ENCODE measurements at regions not wholly inside any gene's neighbourhood (a gene's known extent, or its start where the extent isn't known, plus 50 kb on each side); places are given as distances from the start of the nearest gene placed in this dataset.

GRCh38 chr3:41060106-41060505 is 139.2 kb upstream of the CTNNB1 start:
- no peak for DNase-seq

GRCh38 chr3:41064070-41064469 is 135.2 kb upstream of the CTNNB1 start:
- DNase-seq: no peak

- DNase-seq: no peak
Measured at GRCh38 chr3:41064526-41064925, 134.8 kb upstream of the CTNNB1 start.

- no peak for DNase-seq
Measured at GRCh38 chr3:41065340-41065739, 134.0 kb upstream of the CTNNB1 start.

GRCh38 chr3:41073190-41073589 is 126.1 kb upstream of the CTNNB1 start:
- no peak for DNase-seq

DNA sequence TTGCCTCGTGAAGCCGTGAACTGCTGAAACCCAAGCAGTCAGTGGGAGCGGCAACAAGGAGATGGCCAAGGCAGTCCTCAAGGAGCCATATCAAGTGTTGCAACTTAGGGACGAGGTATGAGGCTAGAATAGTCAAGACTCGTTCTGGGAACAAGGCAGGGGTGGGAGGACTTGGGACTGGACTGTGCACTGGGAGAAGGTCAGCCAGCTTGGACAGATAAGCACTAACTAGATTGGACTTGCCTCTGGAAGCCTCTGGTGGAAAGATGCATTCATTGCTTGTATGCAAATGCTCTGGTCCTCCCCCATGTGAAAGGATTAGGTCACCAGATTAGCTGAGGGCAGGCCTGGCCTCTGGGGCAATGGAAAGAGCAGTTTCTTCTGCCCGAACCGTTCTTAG is 123.3 kb upstream of the CTNNB1 start:
- no peak for DNase-seq

DNA sequence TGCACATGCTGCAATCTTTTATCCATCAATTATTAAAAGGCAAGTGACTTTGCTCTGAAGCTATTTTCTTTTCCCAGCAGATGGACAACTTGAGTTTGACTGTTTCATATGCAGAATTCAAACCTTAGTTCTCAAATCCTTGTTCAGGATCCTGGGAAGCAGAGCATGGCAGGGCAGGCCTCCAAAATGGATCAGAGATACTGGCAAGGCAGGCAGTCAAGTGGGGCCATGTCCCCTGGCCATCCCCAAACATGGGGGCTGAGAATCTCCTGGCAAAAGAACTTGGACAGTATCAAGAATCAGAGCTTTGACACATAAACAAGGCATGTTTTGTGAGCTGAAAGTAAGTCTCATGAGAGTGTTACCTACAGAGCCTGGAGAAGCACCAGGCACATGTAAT is 122.9 kb upstream of the CTNNB1 start:
- no peak for DNase-seq

GRCh38 chr3:41080141-41080540 is 119.2 kb upstream of the CTNNB1 start:
- DNase-seq: no peak

GRCh38 chr3:41088882-41089281 is 110.4 kb upstream of the CTNNB1 start:
- DNase-seq: no peak

DNA sequence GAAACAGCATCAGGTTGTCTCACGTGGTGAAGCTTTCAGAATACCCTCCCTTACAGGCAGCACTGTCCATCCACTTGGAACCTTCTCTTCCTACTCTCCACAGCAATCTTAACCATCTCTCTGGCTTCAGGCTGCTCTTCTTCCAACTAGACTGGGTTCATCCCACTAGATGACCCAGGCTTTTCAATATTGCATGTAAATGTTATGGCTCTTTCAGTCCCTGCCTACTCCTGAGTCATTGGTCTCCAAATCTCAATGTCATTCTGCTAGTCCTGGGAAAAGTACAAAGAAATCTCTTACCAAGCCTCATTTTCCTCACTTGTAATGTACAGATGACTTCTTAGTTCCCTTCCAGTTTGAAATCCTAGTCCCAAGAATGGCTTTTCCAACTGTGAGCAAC is 109.7 kb upstream of the CTNNB1 start:
- no peak for DNase-seq

GRCh38 chr3:41092844-41093243 is 106.5 kb upstream of the CTNNB1 start:
- no peak for DNase-seq

DNA sequence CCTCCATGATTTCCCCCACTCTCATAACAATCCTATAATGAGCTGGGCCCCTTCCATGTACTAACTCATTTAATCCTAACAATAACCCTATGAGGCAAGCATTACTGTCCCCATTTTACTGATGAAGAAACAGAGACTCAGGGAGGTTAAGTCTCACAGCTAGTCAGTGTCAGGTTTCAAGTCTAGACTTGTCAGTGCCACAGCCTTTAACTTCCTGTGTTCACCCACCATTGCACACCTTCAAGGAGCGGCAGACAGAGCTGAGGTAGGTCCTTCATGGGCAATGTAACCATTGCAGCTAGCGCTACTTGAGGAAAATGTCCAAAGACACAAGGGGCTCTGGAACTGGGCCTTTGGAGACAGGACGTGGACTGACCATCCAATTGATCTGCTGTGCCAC is 105.8 kb upstream of the CTNNB1 start:
- DNase-seq: no peak

GRCh38 chr3:41094351-41094750 is 105.0 kb upstream of the CTNNB1 start:
- no peak for DNase-seq

DNA sequence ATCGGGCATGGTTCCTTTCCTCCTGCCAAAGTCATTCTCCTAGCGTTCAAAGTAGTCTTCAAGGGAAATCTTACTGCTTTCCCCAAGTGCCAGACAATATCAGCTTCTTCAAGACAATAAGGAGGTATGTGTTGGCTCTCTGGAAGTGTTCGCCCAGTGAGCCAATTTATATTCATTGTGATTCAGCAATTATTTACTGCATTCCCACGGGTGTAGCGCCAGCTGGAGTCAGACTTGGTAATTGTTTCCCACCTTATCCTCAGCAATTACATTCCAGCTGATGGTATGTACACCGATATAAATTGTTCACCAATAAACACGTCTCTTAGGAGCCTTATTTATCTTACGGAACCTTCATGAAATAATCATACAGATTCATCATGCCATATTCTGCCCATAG is 103.6 kb upstream of the CTNNB1 start:
- no peak for DNase-seq

DNA sequence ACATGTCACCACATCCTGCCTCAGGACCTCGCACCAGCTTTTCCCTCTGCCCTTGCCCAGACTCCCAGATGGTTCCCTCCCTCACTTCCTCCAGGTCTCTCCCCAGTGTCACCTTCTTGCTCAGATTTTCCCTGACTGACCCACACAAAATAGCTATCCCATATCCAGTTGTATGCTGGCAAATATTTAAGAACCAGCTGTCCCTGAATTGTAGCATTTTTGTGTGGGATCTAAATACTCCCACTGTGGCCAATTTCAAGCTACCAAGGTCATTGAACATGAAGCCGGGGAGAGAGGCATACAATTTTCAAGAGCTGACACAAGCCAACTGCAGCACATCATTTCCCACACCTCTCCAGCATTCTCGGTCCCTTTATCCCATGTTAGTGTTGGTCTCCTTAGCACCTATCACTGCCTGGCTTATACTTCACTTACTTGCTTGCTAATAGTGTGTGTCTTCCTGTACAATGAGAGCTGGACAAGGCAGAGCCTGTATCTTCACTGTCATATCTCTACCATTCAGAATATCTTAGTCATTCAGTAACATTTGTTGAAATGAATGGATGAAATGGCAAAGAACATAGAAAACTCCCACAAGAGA is 101.3 kb upstream of the CTNNB1 start:
- no peak for DNase-seq

DNA sequence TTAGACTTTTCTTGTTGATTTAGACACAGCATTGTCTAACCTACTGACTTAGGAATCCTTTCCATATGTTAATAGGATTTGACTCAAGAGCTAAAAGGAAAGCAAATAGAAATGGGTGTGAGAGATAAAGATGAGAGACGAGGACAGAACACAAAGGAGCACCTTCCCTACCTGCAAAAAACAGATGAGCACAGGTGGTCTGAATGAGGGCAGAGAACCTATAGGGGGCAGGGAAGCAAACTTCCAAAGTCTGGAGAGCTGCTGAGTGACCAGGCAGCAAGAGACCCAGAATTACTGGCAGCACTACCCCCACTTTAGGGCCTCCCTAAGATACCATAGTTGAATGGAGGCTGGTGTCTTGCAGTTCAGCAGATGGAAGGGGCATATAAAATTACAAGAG is 98.1 kb upstream of the CTNNB1 start:
- no peak for DNase-seq

DNA sequence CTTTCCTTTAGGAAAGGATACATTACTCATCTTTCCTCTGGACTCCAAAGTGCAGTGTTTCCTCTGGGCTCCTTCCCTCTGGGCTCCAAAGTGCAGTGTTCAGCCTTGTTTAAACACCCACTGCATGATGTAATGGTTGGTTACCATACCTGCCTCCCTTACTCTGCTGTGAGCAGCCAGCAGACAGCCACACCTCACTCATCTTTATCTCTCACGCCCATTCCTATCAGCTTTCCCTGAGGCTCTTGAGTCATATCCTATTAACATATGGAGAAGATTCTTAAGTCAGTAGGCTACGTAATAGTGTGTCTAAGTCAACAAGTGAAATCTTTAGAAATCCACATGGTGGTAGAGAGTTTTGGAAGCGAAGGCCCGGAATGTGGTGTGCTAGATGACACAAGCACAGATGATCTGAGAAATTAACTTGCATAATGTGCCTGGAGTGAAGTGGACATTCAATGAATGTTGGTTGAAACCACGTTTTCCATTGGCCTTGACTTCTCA is 97.2 kb upstream of the CTNNB1 start:
- no peak for DNase-seq

GRCh38 chr3:41102750-41103149 is 96.6 kb upstream of the CTNNB1 start:
- no peak for DNase-seq

GRCh38 chr3:41103200-41103599 is 96.1 kb upstream of the CTNNB1 start:
- DNase-seq: no peak

- DNase-seq: no peak
Measured at GRCh38 chr3:41104147-41104546, 95.2 kb upstream of the CTNNB1 start.

DNA sequence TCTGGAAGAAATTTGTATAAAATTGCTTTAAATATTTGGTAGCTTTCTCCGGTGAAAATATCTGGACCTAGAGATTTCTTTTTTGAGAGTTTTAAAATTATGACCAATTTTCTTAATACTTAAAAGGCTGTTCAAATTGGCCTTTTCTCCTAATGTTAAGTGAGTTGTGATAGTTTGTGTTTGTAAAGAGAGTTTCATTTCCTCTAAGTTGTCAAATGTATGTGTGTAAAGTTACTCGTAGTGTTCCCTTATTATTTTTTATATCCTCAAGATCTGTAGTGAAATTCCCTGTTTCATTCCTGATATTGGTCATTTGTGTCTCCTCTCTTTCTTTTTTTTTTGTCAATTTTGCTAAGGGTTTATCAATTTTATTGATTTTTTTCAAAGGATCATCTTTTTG is 92.6 kb upstream of the CTNNB1 start:
- no peak for DNase-seq

DNA sequence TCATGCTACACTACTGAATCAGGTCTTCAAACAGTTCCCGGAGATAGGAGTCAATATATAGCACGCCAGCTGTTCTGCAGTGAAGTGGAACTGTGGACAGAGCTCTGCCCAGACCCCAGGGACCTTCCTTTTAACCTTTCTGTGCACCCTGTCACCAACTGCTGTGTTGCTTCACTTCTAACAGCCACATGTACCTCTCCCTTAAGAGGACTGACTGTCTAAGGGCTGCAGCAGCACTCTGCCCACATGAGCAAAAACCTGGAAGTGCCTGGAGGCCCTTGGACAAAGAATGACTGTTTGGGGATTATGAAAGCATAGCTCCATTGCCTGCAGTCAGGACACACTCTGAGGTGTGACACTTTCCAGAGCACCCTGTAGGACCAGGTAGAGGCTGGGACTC is 88.3 kb upstream of the CTNNB1 start:
- DNase-seq: no peak

DNA sequence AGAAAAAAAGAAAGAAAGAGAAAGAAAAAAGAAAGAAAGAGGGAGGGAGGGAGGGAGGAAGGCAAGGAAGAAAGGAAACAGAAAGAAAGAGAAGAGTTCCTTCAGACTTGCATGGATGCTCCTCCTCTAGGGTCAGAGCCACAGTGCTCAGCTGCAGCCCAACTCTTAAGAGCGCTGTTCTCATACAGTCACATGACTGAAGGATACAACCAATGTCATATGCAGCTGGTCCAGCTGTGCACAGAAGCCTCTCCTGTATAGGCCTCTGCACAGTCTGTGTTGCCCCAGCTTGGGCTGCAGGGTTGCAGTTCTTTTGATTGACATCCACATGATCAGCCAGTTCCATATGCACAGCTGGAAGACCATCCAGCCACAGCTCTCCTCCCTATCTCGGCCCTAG is 86.8 kb upstream of the CTNNB1 start:
- no peak for DNase-seq

DNA sequence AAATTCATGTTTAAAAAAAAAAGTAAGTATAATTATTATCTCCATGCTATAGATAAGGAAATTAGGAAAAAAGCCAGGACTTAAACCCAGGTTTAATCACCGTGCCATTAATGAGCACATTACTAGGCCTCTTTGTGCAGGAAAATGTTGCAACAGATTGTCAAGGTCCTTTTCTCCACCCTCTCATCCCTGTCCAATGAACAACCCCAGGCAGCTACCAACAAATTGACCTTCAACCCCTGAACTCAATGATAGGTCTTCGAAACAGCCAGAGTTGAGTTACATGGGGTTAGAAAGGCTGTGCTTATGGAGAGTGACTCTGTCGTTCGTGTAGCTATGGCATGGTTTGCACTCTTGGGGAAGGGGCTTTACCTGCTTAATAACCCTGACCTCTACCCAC is 84.2 kb upstream of the CTNNB1 start:
- DNase-seq: no peak

DNA sequence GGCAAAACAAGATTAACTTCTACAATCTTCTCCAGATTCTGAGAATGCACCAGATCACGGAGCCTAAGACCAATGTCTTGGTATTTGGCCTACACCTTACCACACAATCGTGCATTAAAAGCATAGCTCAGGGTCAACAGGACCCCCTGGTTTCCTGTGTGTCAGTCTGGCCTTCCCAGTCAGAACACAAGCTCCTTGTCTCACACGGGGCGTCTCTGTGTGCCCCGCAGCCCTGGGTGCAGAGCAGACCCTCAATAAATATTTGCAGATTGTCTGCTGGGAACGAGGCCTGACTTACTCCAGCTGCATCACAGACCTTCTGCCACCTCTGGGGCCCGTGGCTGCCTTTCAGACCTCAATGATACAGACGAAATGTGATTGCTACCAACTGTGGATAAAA is 82.5 kb upstream of the CTNNB1 start:
- DNase-seq: no peak

GRCh38 chr3:41117398-41117870 is 81.9 kb upstream of the CTNNB1 start:
- peak; percentile 79 for DNase-seq

All from stimulated activated naive CD4-positive, alpha-beta T cell treated with Interleukin-2 at 50 U/mL for 16 hours (primary cell).